ENCODE measurements at regions not wholly inside any gene's neighbourhood (a gene's known extent, or its start where the extent isn't known, plus 50 kb on each side); places are given as distances from the start of the nearest gene placed in this dataset.

- Mint-ChIP-seq H3K4me3 (no peak overlapping the region), H3K36me3 (peaks cover 4% of the 10 kb centered on the region; the same call in 1 of the 2 replicates), H3K27ac (no peak overlapping the region), H3K9me3 (peaks cover 19% of the 10 kb centered on the region), H3K27me3 (ENCODE audit: low read depth) (no peaks in the 10 kb centered on the region; the same call in 1 of the 2 replicates), H3K4me1 (no peaks in the 10 kb centered on the region)
- ChIA-PET POLR2A (no interaction called here), CTCF (no interaction called here)
- ATAC-seq (no peak), DNase-seq (ENCODE audit: low spot score) (no peak)
- no peak for TF ChIP-seq SMAD4 (CRISPR knock-in tag; IDR thresholded peaks at IDR 0.05)
- no peak for TF ChIP-seq ETV6 (CRISPR knock-in tag; IDR thresholded peaks at IDR 0.05)
- TF ChIP-seq E2F5 (CRISPR knock-in tag; IDR thresholded peaks at IDR 0.05) = no peak
- no peak for TF ChIP-seq ZNF423 (CRISPR knock-in tag; IDR thresholded peaks at IDR 0.05)
- no peak for TF ChIP-seq ARID4B (CRISPR knock-in tag; IDR thresholded peaks at IDR 0.05; ENCODE audit: borderline replicate concordance)
- no peak for TF ChIP-seq OVOL2 (CRISPR knock-in tag; IDR thresholded peaks at IDR 0.05; ENCODE audit: borderline replicate concordance)
- no peak for TF ChIP-seq ZNF416 (CRISPR knock-in tag; IDR thresholded peaks at IDR 0.05)
- TF ChIP-seq FOXP4 (CRISPR knock-in tag; IDR thresholded peaks at IDR 0.05) = no peak
- TF ChIP-seq E2F1 (CRISPR knock-in tag; IDR thresholded peaks at IDR 0.05) = no peak
- TF ChIP-seq RORB (CRISPR knock-in tag; IDR thresholded peaks at IDR 0.05) = no peak
- TF ChIP-seq USF2 (CRISPR knock-in tag; IDR thresholded peaks at IDR 0.05) = no peak
- no peak for TF ChIP-seq FOXJ3 (CRISPR knock-in tag; IDR thresholded peaks at IDR 0.05; ENCODE audit: borderline replicate concordance)
- no peak for TF ChIP-seq TEAD4 (CRISPR knock-in tag; IDR thresholded peaks at IDR 0.05)
- no peak for TF ChIP-seq MXD4 (CRISPR knock-in tag; IDR thresholded peaks at IDR 0.05; ENCODE audit: borderline replicate concordance)
- no peak for TF ChIP-seq ZNF138 (CRISPR knock-in tag; conservative IDR thresholded peaks at IDR 0.05)
- no peak for TF ChIP-seq USF1 (CRISPR knock-in tag; IDR thresholded peaks at IDR 0.05)
- TF ChIP-seq MLX (CRISPR knock-in tag; IDR thresholded peaks at IDR 0.05) = no peak
- TF ChIP-seq ZNF396 (CRISPR knock-in tag; IDR thresholded peaks at IDR 0.05; ENCODE audit: borderline replicate concordance) = no peak
- no peak for TF ChIP-seq ATF3 (CRISPR knock-in tag; conservative IDR thresholded peaks at IDR 0.05)
Measured at GRCh38 chr18:51433296-51433695, 235.8 kb upstream of the MEX3C start.
